ENCODE measurements at regions not wholly inside any gene's neighbourhood (a gene's known extent, or its start where the extent isn't known, plus 50 kb on each side); places are given as distances from the start of the nearest gene placed in this dataset.

- intact Hi-C loops (cut with DNase I), result no loop called here
- no peaks in the 10 kb centered on the region for H3K4me1 ChIP-seq
- TF ChIP-seq EP300 (IDR thresholded peaks at IDR 0.05) (no peak), POLR2AphosphoS5 (IDR thresholded peaks at IDR 0.05) (no peak), POLR2A (IDR thresholded peaks at IDR 0.05; ENCODE audit: low read depth) (no peak), CTCF (IDR thresholded peaks at IDR 0.05) (no peak)
Measured at GRCh38 chrX:137352101-137352660, 213.7 kb upstream of the ZIC3 start.

GRCh38 chrX:137342969-137343368 is 223.0 kb upstream of the ZIC3 start:
- H3K9me3 ChIP-seq, result no peaks in the 10 kb centered on the region
- 70% methylated on average over 3 of the region's 3 CpGs for WGBS
- H3K4me3 ChIP-seq, result no peak overlapping the region
- H3K36me3 ChIP-seq, result no peaks in the 10 kb centered on the region
- no peak for DNase-seq (ENCODE audit: extremely low spot score)
- TF ChIP-seq EP300 (IDR thresholded peaks at IDR 0.05), result no peak
- no peak for TF ChIP-seq CTCF (IDR thresholded peaks at IDR 0.05)
- TF ChIP-seq POLR2A (IDR thresholded peaks at IDR 0.05; ENCODE audit: low read depth), result no peak
- no peak for TF ChIP-seq POLR2AphosphoS5 (IDR thresholded peaks at IDR 0.05)
- intact Hi-C loops (cut with DNase I), result no loop called here
- no peaks in the 10 kb centered on the region for H3K4me1 ChIP-seq
- no peaks in the 10 kb centered on the region for H3K27me3 ChIP-seq
- H3K27ac ChIP-seq (replicated peaks in 1 of 4), result no peak overlapping the region

More at GRCh38 chrX:137352101-137352660, 213.7 kb upstream of the ZIC3 start:
- Histone ChIP-seq H3K36me3 (no peaks in the 10 kb centered on the region), H3K9me3 (no peaks in the 10 kb centered on the region), H3K4me3 (no peak overlapping the region), H3K27ac (replicated peaks in 1 of 4) (no peak overlapping the region), H3K27me3 (no peaks in the 10 kb centered on the region)
- DNase-seq (ENCODE audit: extremely low spot score), result no peak

DNA sequence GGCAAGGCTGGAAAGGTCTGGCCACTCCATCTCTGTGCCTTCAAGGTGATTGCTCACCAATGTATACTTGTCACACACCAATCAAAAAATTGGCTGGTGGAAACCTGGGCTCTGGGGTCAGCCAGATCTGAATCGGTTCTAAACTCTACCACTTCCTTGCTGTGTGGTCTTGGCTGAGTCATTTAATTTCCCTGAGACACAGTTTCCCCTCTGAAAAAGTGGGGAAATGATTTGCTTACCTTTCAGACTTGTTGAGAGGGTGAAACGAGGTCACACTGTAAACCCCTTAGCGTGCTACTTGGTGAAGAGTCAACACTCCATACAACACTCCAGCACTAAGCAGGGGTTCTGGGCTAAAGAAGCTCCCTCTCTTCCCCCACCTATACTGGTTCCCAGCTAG is 252.3 kb upstream of the ZIC3 start:
- DNase-seq (ENCODE audit: extremely low spot score), result no peak
- H3K27me3 ChIP-seq, result no peaks in the 10 kb centered on the region
- H3K9me3 ChIP-seq, result no peaks in the 10 kb centered on the region
- H3K4me3 ChIP-seq, result no peak overlapping the region
- no peak overlapping the region for H3K27ac ChIP-seq (replicated peaks in 1 of 4)
- WGBS, result 63% methylated on average over 3 of the region's 3 CpGs
- intact Hi-C loops (cut with DNase I), result no loop called here
- no peaks in the 10 kb centered on the region for H3K4me1 ChIP-seq
- H3K36me3 ChIP-seq, result no peaks in the 10 kb centered on the region
- TF ChIP-seq POLR2A (IDR thresholded peaks at IDR 0.05; ENCODE audit: low read depth), result no peak
- TF ChIP-seq CTCF (IDR thresholded peaks at IDR 0.05), result no peak
- no peak for TF ChIP-seq EP300 (IDR thresholded peaks at IDR 0.05)
- TF ChIP-seq POLR2AphosphoS5 (IDR thresholded peaks at IDR 0.05), result no peak

- DNase-seq (ENCODE audit: extremely low spot score), result no peak
Measured at GRCh38 chrX:137305404-137305803, 260.5 kb upstream of the ZIC3 start.

DNA sequence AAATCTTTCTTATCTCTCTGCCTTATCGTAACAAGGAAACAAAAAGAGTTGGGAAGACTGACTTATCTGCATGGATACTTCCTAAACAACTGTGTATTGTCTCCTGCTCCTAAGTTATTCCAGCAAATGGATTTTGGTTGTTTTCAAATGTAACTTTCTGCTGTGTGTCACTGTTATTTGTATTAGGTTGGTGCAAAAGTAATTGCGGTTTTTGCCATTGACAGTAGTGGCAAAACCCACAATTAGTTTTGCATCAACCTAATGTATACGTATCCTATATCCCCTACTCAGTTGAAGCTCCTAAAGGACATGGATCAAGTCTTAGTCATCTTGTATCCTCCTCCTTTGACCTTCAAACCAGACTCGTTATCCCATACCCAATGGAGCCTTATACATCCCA is 263.4 kb upstream of the GPR101 start:
- Histone ChIP-seq H3K9me3 (no peaks in the 10 kb centered on the region), H3K36me3 (no peaks in the 10 kb centered on the region), H3K4me1 (no peaks in the 10 kb centered on the region), H3K27me3 (no peaks in the 10 kb centered on the region), H3K4me3 (no peak overlapping the region), H3K27ac (replicated peaks in 1 of 4) (no peak overlapping the region)
- 67% methylated on average over 4 of the region's 4 CpGs for WGBS
- TF ChIP-seq POLR2AphosphoS5 (IDR thresholded peaks at IDR 0.05) (no peak), EP300 (IDR thresholded peaks at IDR 0.05) (no peak), POLR2A (IDR thresholded peaks at IDR 0.05; ENCODE audit: low read depth) (no peak), CTCF (IDR thresholded peaks at IDR 0.05) (no peak)
- intact Hi-C loops (cut with DNase I), result no loop called here
- DNase-seq (ENCODE audit: extremely low spot score), result no peak

More at GRCh38 chrX:137305404-137305803, 260.5 kb upstream of the ZIC3 start:
- no peak overlapping the region for H3K27ac ChIP-seq (replicated peaks in 1 of 4)
- no peak for TF ChIP-seq POLR2AphosphoS5 (IDR thresholded peaks at IDR 0.05)
- no peak overlapping the region for H3K4me3 ChIP-seq
- no peaks in the 10 kb centered on the region for H3K36me3 ChIP-seq
- H3K27me3 ChIP-seq, result no peaks in the 10 kb centered on the region
- no peaks in the 10 kb centered on the region for H3K9me3 ChIP-seq
- no peaks in the 10 kb centered on the region for H3K4me1 ChIP-seq
- intact Hi-C loops (cut with DNase I), result no loop called here
